ENCODE measurements at regions not wholly inside any gene's neighbourhood (a gene's known extent, or its start where the extent isn't known, plus 50 kb on each side); places are given as distances from the start of the nearest gene placed in this dataset.

DNA sequence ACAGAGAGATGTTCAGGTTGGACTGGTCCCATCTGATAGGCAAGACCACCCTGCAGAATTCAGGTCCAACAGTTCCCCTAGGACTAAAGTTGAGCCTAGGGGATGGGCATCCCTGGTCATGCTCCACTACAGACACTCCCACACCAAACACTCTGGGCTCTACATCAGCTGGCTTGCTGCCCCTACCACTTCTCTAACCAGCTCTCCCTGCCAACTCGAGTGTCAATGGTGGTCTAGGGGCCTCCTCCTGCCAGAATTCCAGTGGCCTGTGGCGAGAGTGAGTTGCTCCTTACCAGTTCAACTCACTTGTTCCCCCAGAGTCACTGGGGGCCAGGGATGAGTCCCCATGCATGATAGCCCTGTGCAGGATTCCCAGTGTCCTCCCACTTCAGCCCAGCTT, 316.2 kb upstream of the PPP2R3A start:
- no peak for TF ChIP-seq POLR2AphosphoS5 (IDR thresholded peaks at IDR 0.05)
- no peak for TF ChIP-seq CTCF (IDR thresholded peaks at IDR 0.05)
- no peak for TF ChIP-seq EP300 (IDR thresholded peaks at IDR 0.05)
